OCI-LY7 (cell line): ENCODE measurements at regions not wholly inside any gene's neighbourhood (a gene's known extent, or its start where the extent isn't known, plus 50 kb on each side); places are given as distances from the start of the nearest gene placed in this dataset.

ENCODE experiments used
- EZH2phosphoT487 ChIP-seq: fragments of 200-600 bp; sonication (generic); IDR thresholded peaks from 2 replicates; pipeline ENCODE4 v1.6.1; 2018; ENCODE audit warnings: low read depth, borderline replicate concordance, mild to moderate bottlenecking, mixed run types, antibody characterized with exemption, low read length, moderate library complexity, mixed read lengths
- TF ChIP-seq, protein P1 (sequence below): fragments of 200-600 bp; sonication (generic); conservative IDR thresholded peaks from 2 replicates; pipeline ENCODE4 v1.5.1; 2014; ENCODE audit warnings: mild to moderate bottlenecking, antibody characterized with exemption, low read length, moderate library complexity, mixed read lengths

DNA sequence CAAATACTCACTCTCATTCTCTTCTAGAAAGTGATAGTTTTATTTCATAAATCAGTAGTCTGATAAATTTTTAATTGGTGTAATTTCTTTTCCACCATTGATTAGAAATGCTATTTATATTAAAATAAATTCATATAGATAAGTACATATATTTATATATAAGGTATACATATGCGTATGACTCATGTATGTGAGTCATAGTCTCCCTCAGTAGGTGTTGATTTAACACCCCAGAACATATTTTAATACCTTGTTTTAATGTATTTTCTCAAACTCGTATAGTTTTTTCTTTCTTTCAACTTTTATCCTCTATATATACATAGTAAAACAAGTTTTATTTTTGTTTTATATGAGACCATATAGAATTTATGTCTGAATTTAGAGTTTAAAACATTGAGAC is 130.4 kb downstream of the PLG start:
- TF ChIP-seq, protein P1, sequence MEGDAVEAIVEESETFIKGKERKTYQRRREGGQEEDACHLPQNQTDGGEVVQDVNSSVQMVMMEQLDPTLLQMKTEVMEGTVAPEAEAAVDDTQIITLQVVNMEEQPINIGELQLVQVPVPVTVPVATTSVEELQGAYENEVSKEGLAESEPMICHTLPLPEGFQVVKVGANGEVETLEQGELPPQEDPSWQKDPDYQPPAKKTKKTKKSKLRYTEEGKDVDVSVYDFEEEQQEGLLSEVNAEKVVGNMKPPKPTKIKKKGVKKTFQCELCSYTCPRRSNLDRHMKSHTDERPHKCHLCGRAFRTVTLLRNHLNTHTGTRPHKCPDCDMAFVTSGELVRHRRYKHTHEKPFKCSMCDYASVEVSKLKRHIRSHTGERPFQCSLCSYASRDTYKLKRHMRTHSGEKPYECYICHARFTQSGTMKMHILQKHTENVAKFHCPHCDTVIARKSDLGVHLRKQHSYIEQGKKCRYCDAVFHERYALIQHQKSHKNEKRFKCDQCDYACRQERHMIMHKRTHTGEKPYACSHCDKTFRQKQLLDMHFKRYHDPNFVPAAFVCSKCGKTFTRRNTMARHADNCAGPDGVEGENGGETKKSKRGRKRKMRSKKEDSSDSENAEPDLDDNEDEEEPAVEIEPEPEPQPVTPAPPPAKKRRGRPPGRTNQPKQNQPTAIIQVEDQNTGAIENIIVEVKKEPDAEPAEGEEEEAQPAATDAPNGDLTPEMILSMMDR, result no peak
- no peak for TF ChIP-seq EZH2phosphoT487
